Right lobe of liver (tissue), 6 donors: ENCODE measurements at regions not wholly inside any gene's neighbourhood (a gene's known extent, or its start where the extent isn't known, plus 50 kb on each side); places are given as distances from the start of the nearest gene placed in this dataset.

ENCODE experiments used
- ATAC-seq, 4 donors: fragments of 200-7000 bp; cut with Tn5 transposase; one replicate each; pipeline ENCODE4 v1.9.1; 2020; ENCODE audit warnings: mild to moderate bottlenecking in 4 of 4, moderate library complexity in 4 of 4
- DNase-seq, 3 donors: peaks; one replicate each; pipeline ENCODE4 v3.0.0-alpha.2; 2020
- H3K27ac ChIP-seq, 3 donors: fragments of 200-600 bp; one replicate each; pipeline ENCODE4 v1.8.0; 2022
- H3K27me3 ChIP-seq, 2 donors: fragments of 200-600 bp; one replicate each; pipeline ENCODE4 v1.8.0; 2022
- H3K36me3 ChIP-seq, 4 donors: fragments of 200-600 bp; sonication (generic) in 1 of 4; one replicate each; pipeline versions ENCODE4 v1.5.1 to v1.8.0; 2017 to 2022; ENCODE audit warnings: control low read depth in 1 of 4
- H3K4me1 ChIP-seq, 4 donors: fragments of 200-600 bp; sonication (generic) in 1 of 4; one replicate each; pipeline versions ENCODE4 v1.5.1 to v1.8.0; 2017 to 2022; ENCODE audit warnings: control low read depth in 1 of 4
- H3K4me3 ChIP-seq, 3 donors: fragments of 200-600 bp; one replicate each; pipeline ENCODE4 v1.8.0; 2022
- H3K9me3 ChIP-seq, 4 donors: fragments of 200-600 bp; sonication (generic) in 1 of 4; one replicate each; pipeline versions ENCODE4 v1.5.1 to v1.8.0; 2017 to 2022; ENCODE audit warnings: control low read depth in 1 of 4
- POLR2A ChIP-seq: fragments of 450-650 bp; IDR thresholded peaks from one replicate; pipeline ENCODE4 v1.6.1; 2017; ENCODE audit warnings: antibody characterized with exemption, mild to moderate bottlenecking
- WGBS: methylation state at CpG from one replicate; pipeline ENCODE4 v1.1.6; 2018; ENCODE audit warnings: low coverage, low lambda C conversion rate; ENCODE audit not compliant: insufficient coverage; ENCODE audit errors: missing lambda C conversion rate; 5-methylcytosine and 5-hydroxymethylcytosine counted together
- intact Hi-C, 2 donors: fragments of 100-400 bp; cut with DNase I; formaldehyde crosslinking; loops; one replicate each; pipeline versions ENCODE4 v1.11.2 to v1.14.1; 2022
- TF ChIP-seq, protein P1 (sequence below), 4 donors: fragments of 200-600 bp in 3 of 4; fragments of 450-650 bp in 1 of 4; IDR thresholded peaks; one replicate each; pipeline versions ENCODE4 v1.5.1 to v1.8.0; 2016 to 2022; ENCODE audit warnings: antibody characterized with exemption in 4 of 4, mild to moderate bottlenecking in 2 of 4
- donor health status: DM: no; HTN: yes; CAD: no.
- donor health status: DM: no; HTN: no; CAD: no.
- donor health status: DM: no; HTN: no; CAD: no.
- donor health status: DM: no; HTN: yes; CAD: no.
- donor health status: DM: no; HTN: yes; CAD: no.

DNA sequence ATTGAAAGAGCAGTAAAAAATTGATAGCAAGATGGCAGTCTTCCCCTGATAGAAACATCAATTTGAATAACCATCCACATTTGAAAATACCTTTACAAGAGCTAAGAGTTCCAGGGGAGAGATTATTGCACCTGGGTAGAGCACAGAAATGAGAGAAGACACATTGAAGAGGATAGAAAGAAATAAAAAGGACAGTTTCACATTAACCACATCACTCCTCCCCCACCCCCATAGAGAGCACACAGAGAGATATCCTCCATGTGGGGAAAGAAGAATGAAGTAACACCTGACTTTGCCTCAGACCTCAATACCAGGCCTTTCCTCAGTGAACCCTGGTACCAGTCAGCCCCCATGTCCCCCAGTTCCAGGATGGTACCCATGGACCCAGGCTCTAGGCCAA lies 486.7 kb downstream of the FAM181B start:
- Histone ChIP-seq H3K36me3 (no peaks in the 10 kb centered on the region), H3K4me3 (no peak overlapping the region), H3K27me3 (no peaks in the 10 kb centered on the region), H3K9me3 (no peaks in the 10 kb centered on the region), H3K27ac (no peak overlapping the region), H3K4me1 (no peaks in the 10 kb centered on the region)
- no peak for DNase-seq
- intact Hi-C loops: no loop called here
- ATAC-seq: no peak
- no peak for TF ChIP-seq POLR2A
- TF ChIP-seq, protein P1, sequence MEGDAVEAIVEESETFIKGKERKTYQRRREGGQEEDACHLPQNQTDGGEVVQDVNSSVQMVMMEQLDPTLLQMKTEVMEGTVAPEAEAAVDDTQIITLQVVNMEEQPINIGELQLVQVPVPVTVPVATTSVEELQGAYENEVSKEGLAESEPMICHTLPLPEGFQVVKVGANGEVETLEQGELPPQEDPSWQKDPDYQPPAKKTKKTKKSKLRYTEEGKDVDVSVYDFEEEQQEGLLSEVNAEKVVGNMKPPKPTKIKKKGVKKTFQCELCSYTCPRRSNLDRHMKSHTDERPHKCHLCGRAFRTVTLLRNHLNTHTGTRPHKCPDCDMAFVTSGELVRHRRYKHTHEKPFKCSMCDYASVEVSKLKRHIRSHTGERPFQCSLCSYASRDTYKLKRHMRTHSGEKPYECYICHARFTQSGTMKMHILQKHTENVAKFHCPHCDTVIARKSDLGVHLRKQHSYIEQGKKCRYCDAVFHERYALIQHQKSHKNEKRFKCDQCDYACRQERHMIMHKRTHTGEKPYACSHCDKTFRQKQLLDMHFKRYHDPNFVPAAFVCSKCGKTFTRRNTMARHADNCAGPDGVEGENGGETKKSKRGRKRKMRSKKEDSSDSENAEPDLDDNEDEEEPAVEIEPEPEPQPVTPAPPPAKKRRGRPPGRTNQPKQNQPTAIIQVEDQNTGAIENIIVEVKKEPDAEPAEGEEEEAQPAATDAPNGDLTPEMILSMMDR (IDR thresholded peaks at IDR 0.05): no peak

DNA sequence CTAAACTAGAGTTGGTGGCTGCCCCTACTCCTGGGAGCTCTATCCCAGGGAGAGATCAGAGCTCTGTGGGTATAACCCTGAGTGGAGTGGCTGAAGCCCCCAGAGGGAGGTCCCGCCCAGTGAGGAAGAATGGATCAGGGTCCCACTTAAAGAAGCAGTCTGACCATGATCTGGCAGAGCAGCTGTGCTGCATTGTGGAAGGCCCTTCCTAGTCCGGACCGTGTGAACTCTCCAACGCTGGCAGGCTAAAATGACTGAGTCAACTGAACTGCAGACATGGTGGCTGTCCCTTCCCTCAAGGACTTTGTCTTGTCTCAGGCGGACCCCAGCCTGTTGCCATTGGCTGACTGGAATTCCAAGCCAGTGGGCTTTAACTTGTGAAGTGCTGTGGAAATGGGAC lies 494.2 kb downstream of the FAM181B start:
- Histone ChIP-seq H3K36me3 (no peaks in the 10 kb centered on the region), H3K27me3 (no peaks in the 10 kb centered on the region), H3K27ac (no peak overlapping the region), H3K9me3 (no peaks in the 10 kb centered on the region), H3K4me1 (no peaks in the 10 kb centered on the region), H3K4me3 (no peak overlapping the region)
- WGBS: no CpG with 5 or more reads among the region's 5 CpGs
- DNase-seq (no peak), ATAC-seq (no peak)
- intact Hi-C loops: no loop called here
- TF ChIP-seq, protein P1 (IDR thresholded peaks at IDR 0.05): no peak
- TF ChIP-seq POLR2A: no peak

DNA sequence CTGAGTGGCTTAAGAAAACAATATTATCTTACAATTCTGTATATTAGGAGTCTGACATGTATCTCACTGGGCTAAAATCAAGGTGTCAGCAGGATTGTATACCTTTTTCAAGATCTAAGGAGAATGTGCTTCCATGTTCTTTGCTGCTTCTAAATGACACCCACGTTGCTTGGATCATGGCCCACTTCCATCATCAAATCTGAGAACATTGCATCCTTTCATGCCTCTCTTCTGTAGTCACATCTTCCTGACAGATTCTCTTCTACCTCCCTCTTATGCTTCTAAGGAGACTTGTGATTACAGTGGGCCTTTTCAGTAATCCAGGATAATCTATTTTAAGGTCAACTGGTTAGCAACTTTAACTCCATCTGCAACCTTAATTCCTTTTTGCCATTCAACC lies 499.4 kb downstream of the FAM181B start:
- H3K27ac ChIP-seq: no peak overlapping the region
- H3K27me3 ChIP-seq: no peaks in the 10 kb centered on the region
- no peak for TF ChIP-seq POLR2A
- TF ChIP-seq, protein P1 (IDR thresholded peaks at IDR 0.05): no peak
- H3K36me3 ChIP-seq: no peaks in the 10 kb centered on the region
- H3K4me1 ChIP-seq: no peaks in the 10 kb centered on the region
- WGBS: 20% methylated on average over 1 of the region's 1 CpG
- no peak overlapping the region for H3K4me3 ChIP-seq
- H3K9me3 ChIP-seq: no peaks in the 10 kb centered on the region
- DNase-seq: no peak
- intact Hi-C loops: no loop called here
- no peak for ATAC-seq

DNA sequence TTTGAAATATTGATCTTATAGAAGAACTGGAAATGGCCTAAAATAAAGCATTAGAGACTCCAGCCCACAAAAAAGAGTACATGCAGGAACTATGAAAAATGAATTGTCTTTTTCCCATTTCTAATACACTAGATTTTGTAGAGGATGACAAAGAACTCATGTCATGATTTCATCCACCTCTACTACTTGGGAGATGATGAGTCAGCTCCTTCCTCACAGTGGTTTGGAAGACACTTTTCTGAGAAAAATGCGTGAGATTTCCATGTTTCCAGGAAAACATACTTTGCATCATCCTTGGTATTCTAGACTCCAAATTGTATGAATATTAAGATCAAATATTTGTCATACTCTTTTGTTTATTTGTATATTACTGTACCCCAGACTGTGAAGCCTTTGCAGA lies 500.5 kb downstream of the FAM181B start:
- Histone ChIP-seq H3K4me1 (no peaks in the 10 kb centered on the region), H3K36me3 (no peaks in the 10 kb centered on the region), H3K27me3 (no peaks in the 10 kb centered on the region), H3K4me3 (no peak overlapping the region), H3K27ac (no peak overlapping the region), H3K9me3 (no peaks in the 10 kb centered on the region)
- TF ChIP-seq, protein P1 (IDR thresholded peaks at IDR 0.05): no peak
- no peak for TF ChIP-seq POLR2A
- intact Hi-C loops: no loop called here
- WGBS: 75% methylated on average over 1 of the region's 1 CpG
- no peak for DNase-seq
- ATAC-seq: no peak

DNA sequence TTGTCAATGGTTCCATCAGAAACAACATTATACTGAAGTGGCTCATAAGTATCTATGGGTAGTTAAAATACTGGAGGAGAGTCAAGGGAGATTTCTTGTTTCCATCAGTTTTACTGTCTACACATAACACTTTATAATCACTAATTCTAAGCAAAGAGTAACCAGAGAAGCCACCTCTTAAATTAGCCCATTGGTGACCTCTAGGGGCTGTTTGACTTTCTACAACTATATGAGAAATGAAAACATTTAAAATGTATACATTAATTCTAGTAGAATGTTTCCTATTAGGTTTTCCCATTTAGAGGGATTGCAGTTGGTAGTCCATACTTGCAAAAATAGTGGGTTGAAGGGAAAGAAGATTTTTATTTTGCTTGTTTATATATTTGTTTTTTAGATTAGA lies 504.3 kb downstream of the FAM181B start:
- intact Hi-C loops: no loop called here
- DNase-seq (no peak), ATAC-seq (peak in 3 of 4 donors; percentile 54 to 73 (median 65))
- H3K27ac ChIP-seq: no peak overlapping the region
- TF ChIP-seq POLR2A: no peak
- TF ChIP-seq, protein P1 (IDR thresholded peaks at IDR 0.05): peak; percentile 40 to 56 (median 53)
- H3K4me3 ChIP-seq: no peak overlapping the region
- H3K9me3 ChIP-seq: no peaks in the 10 kb centered on the region
- no peaks in the 10 kb centered on the region for H3K4me1 ChIP-seq
- H3K27me3 ChIP-seq: no peaks in the 10 kb centered on the region
- H3K36me3 ChIP-seq: no peaks in the 10 kb centered on the region
